PC-9 (cell line): ENCODE measurements at regions not wholly inside any gene's neighbourhood (a gene's known extent, or its start where the extent isn't known, plus 50 kb on each side); places are given as distances from the start of the nearest gene placed in this dataset.
"Not testable (repeated sequence)": the region's sequence is repeated elsewhere in the genome, so short reads cannot be mapped to it uniquely, and the experiment has no call there.

Source experiments
- EZH2 ChIP-seq: fragments of 200-600 bp; sonication (generic); IDR thresholded peaks from 2 replicates; pipeline ENCODE4 v1.8.0; 2017; ENCODE audit warnings: antibody characterized with exemption, low read depth
- TF ChIP-seq, protein P1 (sequence below): fragments of 200-600 bp; sonication (generic); conservative IDR thresholded peaks from 2 replicates; pipeline ENCODE4 v1.6.1; 2017; ENCODE audit warnings: mixed run types, antibody characterized with exemption, mild to moderate bottlenecking, moderate library complexity

DNA sequence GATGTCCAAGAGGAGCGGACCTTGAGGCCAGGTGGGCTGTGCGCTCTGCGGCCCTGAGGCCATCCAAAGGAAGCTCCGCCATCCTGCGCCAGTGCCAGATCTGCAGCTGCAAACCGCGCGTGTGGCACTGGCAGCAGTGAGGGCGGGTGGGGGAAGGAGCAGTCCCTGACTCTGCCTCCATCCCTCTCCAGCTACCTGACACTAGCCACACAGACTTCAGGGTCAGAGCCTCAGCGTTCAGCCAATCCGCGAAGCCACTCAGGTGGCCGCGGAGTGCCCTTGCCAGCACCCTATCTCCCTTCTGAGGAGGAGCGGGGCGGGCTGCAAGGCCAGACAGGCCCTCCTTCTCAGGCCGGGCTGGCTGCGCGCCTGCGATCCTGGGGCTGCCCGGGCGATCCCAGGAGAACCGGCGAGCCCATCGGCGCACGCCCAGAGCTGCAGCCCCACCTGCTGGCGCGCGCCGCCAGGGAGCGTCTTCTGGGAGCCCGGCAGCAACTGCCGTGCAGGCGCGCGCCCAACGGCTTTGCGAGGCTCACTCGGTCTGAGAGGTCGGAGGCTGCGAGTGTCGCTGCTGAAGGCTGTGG lies 867.2 kb downstream of the SPATA31A1 start:
- TF ChIP-seq, protein P1, sequence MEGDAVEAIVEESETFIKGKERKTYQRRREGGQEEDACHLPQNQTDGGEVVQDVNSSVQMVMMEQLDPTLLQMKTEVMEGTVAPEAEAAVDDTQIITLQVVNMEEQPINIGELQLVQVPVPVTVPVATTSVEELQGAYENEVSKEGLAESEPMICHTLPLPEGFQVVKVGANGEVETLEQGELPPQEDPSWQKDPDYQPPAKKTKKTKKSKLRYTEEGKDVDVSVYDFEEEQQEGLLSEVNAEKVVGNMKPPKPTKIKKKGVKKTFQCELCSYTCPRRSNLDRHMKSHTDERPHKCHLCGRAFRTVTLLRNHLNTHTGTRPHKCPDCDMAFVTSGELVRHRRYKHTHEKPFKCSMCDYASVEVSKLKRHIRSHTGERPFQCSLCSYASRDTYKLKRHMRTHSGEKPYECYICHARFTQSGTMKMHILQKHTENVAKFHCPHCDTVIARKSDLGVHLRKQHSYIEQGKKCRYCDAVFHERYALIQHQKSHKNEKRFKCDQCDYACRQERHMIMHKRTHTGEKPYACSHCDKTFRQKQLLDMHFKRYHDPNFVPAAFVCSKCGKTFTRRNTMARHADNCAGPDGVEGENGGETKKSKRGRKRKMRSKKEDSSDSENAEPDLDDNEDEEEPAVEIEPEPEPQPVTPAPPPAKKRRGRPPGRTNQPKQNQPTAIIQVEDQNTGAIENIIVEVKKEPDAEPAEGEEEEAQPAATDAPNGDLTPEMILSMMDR = not testable (repeated sequence)
- TF ChIP-seq EZH2 = not testable (repeated sequence)
